ENCODE measurements at regions not wholly inside any gene's neighbourhood (a gene's known extent, or its start where the extent isn't known, plus 50 kb on each side); places are given as distances from the start of the nearest gene placed in this dataset.

DNA sequence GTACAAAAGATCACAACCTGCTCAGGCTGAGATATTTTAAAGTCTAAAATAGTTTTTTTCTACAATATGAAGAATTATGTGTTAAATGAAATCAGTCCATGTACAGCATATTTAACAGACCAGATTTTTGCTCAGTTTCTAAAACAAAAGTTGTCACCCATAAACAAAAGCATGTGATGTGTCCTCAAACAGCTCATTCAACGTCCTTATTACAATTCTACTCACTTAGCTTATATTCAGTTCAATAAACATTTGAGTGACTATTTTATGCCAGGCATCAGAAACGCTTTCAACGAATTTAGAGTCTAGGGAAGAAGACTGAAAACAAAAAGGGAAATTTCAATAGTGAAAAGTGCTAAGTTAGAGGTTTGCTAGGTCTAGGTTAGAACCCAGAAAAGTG is 457.3 kb upstream of the SEMA3A start:
- Histone ChIP-seq H3K9me3 (ENCODE audit: control insufficient read depth in 2 of 3, insufficient read depth in 1 of 3, low read length in 3 of 3) (no peaks in the 10 kb centered on the region), H3K27ac (ENCODE audit: low read depth in 2 of 2, low read length in 2 of 2) (no peak overlapping the region), H3K9ac (ENCODE audit: low read length in 3 of 3) (no peak overlapping the region), H3K36me3 (ENCODE audit: control insufficient read depth in 2 of 3, insufficient read depth in 3 of 3, low read length in 3 of 3) (no peaks in the 10 kb centered on the region), H3K4me3 (ENCODE audit: low read length in 3 of 3) (no peak overlapping the region), H3K4me1 (ENCODE audit: control insufficient read depth in 2 of 3, insufficient read depth in 2 of 3, low read depth in 1 of 3, low read length in 3 of 3) (no peaks in the 10 kb centered on the region), H3K27me3 (ENCODE audit: control insufficient read depth, insufficient read depth, low read length) (no peaks in the 10 kb centered on the region)
- no peak for FAIRE-seq
- intact Hi-C loops (cut with DNase I) = no loop called here
- TF ChIP-seq, protein P1, sequence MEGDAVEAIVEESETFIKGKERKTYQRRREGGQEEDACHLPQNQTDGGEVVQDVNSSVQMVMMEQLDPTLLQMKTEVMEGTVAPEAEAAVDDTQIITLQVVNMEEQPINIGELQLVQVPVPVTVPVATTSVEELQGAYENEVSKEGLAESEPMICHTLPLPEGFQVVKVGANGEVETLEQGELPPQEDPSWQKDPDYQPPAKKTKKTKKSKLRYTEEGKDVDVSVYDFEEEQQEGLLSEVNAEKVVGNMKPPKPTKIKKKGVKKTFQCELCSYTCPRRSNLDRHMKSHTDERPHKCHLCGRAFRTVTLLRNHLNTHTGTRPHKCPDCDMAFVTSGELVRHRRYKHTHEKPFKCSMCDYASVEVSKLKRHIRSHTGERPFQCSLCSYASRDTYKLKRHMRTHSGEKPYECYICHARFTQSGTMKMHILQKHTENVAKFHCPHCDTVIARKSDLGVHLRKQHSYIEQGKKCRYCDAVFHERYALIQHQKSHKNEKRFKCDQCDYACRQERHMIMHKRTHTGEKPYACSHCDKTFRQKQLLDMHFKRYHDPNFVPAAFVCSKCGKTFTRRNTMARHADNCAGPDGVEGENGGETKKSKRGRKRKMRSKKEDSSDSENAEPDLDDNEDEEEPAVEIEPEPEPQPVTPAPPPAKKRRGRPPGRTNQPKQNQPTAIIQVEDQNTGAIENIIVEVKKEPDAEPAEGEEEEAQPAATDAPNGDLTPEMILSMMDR (IDR thresholded peaks at IDR 0.05; ENCODE audit: borderline replicate concordance, extremely low read depth, insufficient read depth) = no peak
- DNase-seq = no peak

DNA sequence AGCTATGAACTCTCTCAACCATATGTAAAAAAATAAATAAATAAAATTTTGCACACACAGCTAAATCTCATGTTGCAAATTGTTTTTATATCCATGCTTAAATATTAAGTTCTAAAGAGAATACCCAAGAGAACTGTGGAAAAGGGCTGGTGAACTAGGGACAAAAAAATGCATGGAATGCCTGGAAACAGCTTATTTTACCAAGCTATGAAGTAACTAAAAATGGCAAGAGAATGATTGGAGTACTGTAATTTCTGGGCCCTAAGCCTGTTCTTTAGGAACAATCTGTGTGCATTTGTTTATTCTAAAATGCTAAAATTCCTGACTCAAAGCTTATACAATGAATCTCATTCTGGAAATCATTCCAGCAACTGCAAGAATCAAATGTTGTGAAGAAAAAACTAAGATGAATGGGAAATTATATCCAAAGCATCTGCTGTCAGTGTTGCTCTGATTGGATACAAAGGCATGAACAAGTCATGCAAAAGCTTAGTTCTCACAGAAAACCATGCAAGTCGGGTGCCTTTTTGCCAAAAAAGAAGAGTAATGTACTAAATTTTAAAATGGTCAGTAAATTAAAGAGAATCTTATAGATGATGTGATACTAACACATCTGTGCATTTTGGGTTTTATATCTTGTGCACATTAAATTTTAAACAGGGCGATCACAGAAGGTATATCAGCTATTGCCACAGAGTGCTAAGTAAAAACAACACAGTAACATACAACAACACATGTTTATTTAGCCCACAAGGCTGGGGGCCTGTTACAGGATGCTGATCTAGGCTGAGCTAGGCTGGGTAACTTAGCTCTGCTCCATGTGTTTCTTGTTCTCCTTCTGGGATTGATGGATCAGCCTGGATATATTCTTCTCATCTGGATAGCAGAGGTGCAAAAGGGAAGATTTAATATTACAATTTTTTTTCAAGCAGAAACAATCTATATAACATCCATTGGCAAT is 453.5 kb upstream of the SEMA3A start:
- no peak overlapping the region for H3K4me3 ChIP-seq (ENCODE audit: low read length in 3 of 3)
- intact Hi-C loops (cut with DNase I) = no loop called here
- FAIRE-seq (no peak), DNase-seq (peak in 2 of 5 donors; percentile 23 to 59)
- H3K9ac ChIP-seq (ENCODE audit: low read length in 3 of 3) = no peak overlapping the region
- no peaks in the 10 kb centered on the region for H3K27me3 ChIP-seq (ENCODE audit: control insufficient read depth, insufficient read depth, low read length)
- H3K27ac ChIP-seq (ENCODE audit: low read depth in 2 of 2, low read length in 2 of 2) = no peak overlapping the region
- H3K9me3 ChIP-seq (ENCODE audit: control insufficient read depth in 2 of 3, insufficient read depth in 1 of 3, low read length in 3 of 3) = no peaks in the 10 kb centered on the region
- H3K36me3 ChIP-seq (ENCODE audit: control insufficient read depth in 2 of 3, insufficient read depth in 3 of 3, low read length in 3 of 3) = no peaks in the 10 kb centered on the region
- TF ChIP-seq, protein P1 (IDR thresholded peaks at IDR 0.05; ENCODE audit: borderline replicate concordance, extremely low read depth, insufficient read depth) = no peak
- H3K4me1 ChIP-seq (ENCODE audit: control insufficient read depth in 2 of 3, insufficient read depth in 2 of 3, low read depth in 1 of 3, low read length in 3 of 3) = no peaks in the 10 kb centered on the region

DNA sequence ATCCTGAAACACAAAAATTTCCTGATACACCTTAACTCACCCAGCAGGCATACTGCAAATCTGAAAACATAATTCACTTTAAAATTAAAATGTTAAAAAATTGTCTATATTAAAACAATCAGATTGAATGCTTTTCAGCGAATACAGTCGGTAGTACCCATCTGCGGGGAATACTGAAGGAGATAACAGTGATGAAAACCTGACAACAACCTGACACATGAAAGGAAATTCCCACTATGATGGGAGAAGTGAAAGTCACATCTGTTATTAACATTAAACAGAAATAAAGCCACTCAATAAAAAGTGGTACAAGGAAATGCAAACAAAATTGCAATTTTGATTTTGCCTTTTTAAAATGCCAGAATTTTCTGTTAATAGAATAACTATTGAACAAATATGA is 448.0 kb upstream of the SEMA3A start:
- FAIRE-seq (no peak), DNase-seq (no peak)
- TF ChIP-seq, protein P1 (IDR thresholded peaks at IDR 0.05; ENCODE audit: borderline replicate concordance, extremely low read depth, insufficient read depth) = no peak
- Histone ChIP-seq H3K4me3 (ENCODE audit: low read length in 3 of 3) (no peak overlapping the region), H3K27me3 (ENCODE audit: control insufficient read depth, insufficient read depth, low read length) (no peaks in the 10 kb centered on the region), H3K36me3 (ENCODE audit: control insufficient read depth in 2 of 3, insufficient read depth in 3 of 3, low read length in 3 of 3) (no peaks in the 10 kb centered on the region), H3K9me3 (ENCODE audit: control insufficient read depth in 2 of 3, insufficient read depth in 1 of 3, low read length in 3 of 3) (no peaks in the 10 kb centered on the region), H3K27ac (ENCODE audit: low read depth in 2 of 2, low read length in 2 of 2) (no peak overlapping the region), H3K9ac (ENCODE audit: low read length in 3 of 3) (no peak overlapping the region), H3K4me1 (ENCODE audit: control insufficient read depth in 2 of 3, insufficient read depth in 2 of 3, low read depth in 1 of 3, low read length in 3 of 3) (peaks cover 0 to 1% (median 1%) of the 10 kb centered on the region in 3 donors)
- intact Hi-C loops (cut with DNase I) = no loop called here

All from kidney (tissue), 13 donors.